ENCODE measurements at regions not wholly inside any gene's neighbourhood (a gene's known extent, or its start where the extent isn't known, plus 50 kb on each side); places are given as distances from the start of the nearest gene placed in this dataset.
"Not testable (repeated sequence)": the region's sequence is repeated elsewhere in the genome, so short reads cannot be mapped to it uniquely, and the experiment has no call there.

DNA sequence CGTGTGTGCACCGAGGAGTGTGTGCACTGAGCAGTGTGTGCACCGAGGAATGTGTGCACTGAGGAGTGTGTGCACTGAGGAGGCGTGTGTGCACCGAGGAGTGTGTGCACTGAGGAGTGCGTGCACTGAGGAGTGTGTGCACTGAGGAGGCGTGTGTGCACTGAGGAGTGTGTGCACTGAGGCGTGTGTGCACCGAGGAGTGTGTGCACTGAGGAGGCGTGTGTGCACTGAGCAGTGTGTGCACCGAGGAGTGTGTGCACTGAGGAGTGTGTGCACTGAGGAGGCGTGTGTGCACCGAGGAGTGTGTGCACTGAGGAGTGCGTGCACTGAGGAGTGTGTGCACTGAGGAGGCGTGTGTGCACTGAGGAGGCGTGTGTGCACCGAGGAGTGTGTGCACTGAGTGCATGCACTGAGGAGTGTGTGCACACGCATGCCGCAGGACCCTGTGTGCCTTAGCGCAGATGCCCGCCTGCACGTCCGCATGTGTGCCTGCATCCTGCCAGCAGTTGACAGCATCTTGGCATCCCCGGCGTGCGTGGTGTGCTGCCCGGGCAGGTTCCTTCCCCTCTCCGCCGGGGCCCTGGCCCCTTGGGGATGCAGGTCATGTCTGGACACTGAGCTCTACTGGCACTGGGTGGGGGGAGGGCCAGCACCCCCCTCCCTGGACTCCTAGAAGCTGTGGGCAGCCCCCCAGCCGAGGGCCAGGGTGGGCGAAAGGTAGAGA is 55.6 kb upstream of the NOTCH1 start:
- H3K36me3 Mint-ChIP-seq (ENCODE audit: low read depth); H3K4me1 Mint-ChIP-seq; H3K4me3 Mint-ChIP-seq; H3K9me3 Mint-ChIP-seq; ATAC-seq; DNase-seq; H3K27ac Mint-ChIP-seq: not testable (repeated sequence)
- peaks cover 16% of the 10 kb centered on the region for H3K27me3 Mint-ChIP-seq

DNA sequence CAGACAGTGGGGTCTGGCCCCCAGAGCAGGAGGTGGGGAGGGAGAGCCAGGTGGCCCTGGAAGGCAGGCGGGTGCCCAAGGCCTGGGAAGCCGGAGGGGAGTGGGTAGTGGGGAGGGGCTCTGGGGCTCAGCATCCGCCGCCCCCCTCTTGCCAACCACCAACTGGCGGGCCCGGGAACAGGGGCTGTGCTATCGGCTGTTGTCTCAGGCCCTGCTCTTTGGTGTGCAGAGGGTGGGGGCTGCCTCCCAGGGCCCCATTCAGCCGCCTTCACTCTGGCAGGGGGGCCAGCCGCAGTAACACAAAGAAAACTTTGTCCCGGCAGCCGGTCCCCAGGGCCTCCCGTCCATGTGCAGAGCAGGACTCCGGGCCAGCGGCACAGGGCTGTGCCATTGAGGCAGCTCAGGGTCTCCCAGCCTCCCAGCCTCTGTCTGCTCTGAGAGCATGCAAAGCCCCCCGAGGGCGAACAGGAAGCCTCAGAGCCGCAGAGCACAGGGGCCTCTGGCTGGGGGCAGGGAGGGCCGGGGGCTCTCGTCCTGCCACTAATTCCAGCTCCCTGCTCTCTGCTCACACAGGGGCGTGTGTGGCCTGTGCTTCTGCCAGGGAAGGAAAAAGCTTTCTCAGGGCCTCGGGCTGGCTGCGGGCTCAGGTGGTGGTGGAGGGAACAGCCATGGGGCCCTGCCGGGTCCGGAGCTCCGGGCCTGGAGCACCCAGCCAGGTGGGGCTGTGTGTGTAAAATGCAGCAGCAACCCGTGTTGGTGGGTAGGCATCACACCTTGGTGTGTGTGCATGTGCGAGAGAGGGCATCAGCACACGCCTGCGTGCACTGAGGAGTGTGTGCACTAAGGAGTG is 54.2 kb upstream of the NOTCH1 start:
- no peak for ATAC-seq
- no peak overlapping the region for H3K27ac Mint-ChIP-seq
- no peak overlapping the region for H3K4me3 Mint-ChIP-seq
- no peaks in the 10 kb centered on the region for H3K9me3 Mint-ChIP-seq
- no peaks in the 10 kb centered on the region for H3K36me3 Mint-ChIP-seq (ENCODE audit: low read depth)
- no peaks in the 10 kb centered on the region for H3K4me1 Mint-ChIP-seq
- DNase-seq = no peak
- peaks cover 11% of the 10 kb centered on the region for H3K27me3 Mint-ChIP-seq

DNA sequence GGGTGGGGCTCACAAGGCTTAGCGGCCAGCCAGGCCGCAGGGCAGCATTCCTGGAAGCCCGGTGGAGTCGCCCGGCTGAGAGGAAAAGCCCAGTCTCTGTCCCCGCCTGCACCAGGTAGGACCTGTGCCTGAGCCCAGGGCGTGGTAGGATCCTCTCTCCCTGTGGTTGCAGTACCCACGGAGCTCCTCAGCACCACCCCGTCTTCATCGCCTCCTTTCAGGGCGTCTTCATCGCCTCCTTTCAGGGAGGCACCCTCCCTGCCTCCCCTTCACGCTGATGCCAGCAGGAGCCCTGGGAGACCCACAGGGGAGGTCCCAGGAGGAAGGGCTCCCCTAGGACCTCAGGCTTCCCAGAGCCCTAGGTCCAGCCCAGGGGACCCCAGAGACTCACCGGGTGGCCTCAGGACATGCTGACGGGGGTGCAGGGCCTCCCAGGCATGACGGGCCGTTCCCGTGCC is 53.3 kb upstream of the NOTCH1 start:
- Mint-ChIP-seq H3K36me3 (ENCODE audit: low read depth) (no peaks in the 10 kb centered on the region), H3K27me3 (peaks cover 11% of the 10 kb centered on the region), H3K9me3 (no peaks in the 10 kb centered on the region), H3K27ac (no peak overlapping the region), H3K4me3 (no peak overlapping the region), H3K4me1 (no peaks in the 10 kb centered on the region)
- ATAC-seq = no peak
- no peak for DNase-seq

DNA sequence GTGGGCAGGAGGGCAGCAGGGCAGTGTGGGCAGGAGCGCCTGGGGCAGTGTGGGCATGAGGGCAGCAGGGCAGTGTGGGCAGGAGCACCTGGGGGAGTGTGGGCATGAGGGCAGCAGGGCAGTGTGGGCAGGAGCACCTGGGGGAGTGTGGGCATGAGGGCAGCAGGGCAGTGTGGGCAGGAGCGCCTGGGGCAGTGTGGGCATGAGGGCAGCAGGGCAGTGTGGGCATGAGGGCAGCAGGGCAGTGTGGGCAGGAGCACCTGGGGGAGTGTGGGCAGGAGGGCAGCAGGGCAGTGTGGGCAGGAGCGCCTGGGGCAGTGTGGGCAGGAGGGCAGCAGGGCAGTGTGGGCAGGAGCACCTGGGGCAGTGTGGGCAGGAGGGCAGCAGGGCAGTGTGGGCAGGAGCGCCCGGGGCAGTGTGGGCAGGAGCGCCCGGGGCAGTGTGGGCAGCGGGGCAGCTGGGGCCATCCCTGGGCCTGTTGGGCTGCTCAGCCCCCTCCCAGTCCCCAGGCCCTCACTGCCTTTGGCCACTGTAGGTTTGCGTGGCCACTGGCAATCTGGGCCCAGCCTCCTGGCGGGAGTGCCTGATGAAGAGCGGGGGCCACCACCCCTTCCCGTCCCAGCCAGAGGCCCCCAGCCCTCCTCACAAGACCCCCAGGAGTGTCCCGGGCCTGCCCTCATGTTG is 52.7 kb upstream of the NOTCH1 start:
- not testable (repeated sequence) for ATAC-seq; H3K27me3 Mint-ChIP-seq; H3K4me3 Mint-ChIP-seq; H3K36me3 Mint-ChIP-seq (ENCODE audit: low read depth); H3K27ac Mint-ChIP-seq; DNase-seq; H3K4me1 Mint-ChIP-seq; H3K9me3 Mint-ChIP-seq

DNA sequence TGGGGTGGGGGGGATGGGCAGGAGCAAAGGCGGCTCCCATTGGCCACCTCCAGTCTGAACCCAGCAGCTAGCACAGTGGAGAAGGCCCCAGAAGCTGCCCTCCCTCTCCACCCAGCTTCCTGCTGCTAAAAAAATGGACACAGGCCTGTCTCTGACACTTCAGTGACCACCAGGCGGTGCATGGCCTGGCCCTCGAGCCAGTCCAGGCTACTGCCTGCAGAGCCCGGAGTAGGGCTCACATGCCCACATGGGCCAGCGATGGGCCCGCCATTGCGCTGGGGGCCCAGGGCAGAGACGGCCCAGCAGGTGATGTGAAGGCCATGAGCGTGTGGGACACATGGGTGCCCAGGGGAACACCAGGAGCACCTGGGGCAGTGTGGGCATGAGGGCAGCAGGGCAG is 52.1 kb upstream of the NOTCH1 start:
- H3K27me3 Mint-ChIP-seq = peaks cover 7% of the 10 kb centered on the region
- H3K4me3 Mint-ChIP-seq = no peak overlapping the region
- H3K27ac Mint-ChIP-seq = no peak overlapping the region
- H3K9me3 Mint-ChIP-seq = no peaks in the 10 kb centered on the region
- DNase-seq = no peak
- no peaks in the 10 kb centered on the region for H3K4me1 Mint-ChIP-seq
- no peak for ATAC-seq
- H3K36me3 Mint-ChIP-seq (ENCODE audit: low read depth) = no peaks in the 10 kb centered on the region

DNA sequence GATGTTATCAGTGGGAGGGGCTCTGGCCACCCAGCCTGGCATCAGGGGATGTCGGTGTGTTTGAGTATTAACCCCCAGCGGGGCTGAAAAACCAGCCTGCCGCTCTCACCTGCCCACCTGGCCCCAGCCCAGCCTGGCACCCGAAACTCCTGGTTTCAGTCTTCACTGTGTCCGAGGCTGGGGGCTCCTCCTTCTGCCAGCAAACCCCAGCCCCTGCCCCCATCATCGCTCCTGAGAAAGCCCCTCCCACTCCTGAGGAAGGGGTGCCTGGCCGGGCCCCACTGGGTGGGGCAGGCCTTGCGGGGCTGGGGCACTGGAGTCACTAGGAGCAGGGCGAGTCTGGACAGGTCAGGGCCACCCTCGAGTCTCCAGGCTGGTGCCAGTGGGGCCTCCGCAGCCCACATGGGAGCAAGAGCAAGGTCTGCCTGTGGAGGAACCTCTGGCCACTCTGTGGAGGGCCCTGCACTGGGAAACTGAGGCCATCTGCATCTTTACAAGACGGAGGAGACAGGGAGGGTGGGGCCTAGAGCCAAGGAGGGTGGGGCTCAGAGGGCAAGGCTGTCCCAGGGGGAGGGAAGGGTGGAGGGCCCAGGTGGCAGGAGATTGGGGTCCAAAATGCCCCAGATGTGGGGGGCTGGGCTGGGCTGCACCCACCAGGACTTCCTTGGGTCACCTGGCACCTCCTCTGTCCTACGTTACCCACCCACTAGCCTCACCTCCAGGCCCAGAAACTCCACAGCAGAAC is 51.5 kb upstream of the NOTCH1 start:
- ATAC-seq = no peak
- peaks cover 6% of the 10 kb centered on the region for H3K27me3 Mint-ChIP-seq

DNA sequence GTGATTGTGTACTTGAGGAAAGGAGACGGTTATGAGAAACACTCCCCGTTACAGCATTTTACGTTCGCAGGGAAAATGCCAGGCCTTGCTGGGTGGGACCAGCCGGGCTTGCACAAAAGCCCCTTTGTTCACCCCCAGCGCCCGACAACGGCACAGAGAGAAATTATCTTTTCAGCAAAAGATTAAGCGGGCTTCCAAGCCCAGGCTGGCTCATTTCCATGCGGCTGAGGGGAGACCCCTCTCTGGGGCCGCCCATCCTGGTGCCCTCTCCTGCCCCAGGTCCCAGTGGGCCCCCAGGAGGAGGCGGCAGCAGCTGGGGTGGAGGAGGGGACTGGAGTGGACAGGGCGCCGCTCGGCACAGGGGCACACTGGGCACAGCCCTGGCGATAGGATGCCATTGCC is 50.8 kb upstream of the NOTCH1 start:
- Mint-ChIP-seq H3K27ac (no peak overlapping the region), H3K9me3 (no peaks in the 10 kb centered on the region), H3K36me3 (ENCODE audit: low read depth) (no peaks in the 10 kb centered on the region), H3K4me1 (no peaks in the 10 kb centered on the region), H3K4me3 (no peak overlapping the region), H3K27me3 (peaks cover 5% of the 10 kb centered on the region)
- no peak for DNase-seq
- ATAC-seq = no peak

More for the DNA sequence above, 51.5 kb upstream of the NOTCH1 start:
- Mint-ChIP-seq H3K9me3 (no peaks in the 10 kb centered on the region), H3K36me3 (ENCODE audit: low read depth) (no peaks in the 10 kb centered on the region), H3K4me1 (no peaks in the 10 kb centered on the region), H3K4me3 (no peak overlapping the region), H3K27ac (no peak overlapping the region)
- DNase-seq = no peak

DNA sequence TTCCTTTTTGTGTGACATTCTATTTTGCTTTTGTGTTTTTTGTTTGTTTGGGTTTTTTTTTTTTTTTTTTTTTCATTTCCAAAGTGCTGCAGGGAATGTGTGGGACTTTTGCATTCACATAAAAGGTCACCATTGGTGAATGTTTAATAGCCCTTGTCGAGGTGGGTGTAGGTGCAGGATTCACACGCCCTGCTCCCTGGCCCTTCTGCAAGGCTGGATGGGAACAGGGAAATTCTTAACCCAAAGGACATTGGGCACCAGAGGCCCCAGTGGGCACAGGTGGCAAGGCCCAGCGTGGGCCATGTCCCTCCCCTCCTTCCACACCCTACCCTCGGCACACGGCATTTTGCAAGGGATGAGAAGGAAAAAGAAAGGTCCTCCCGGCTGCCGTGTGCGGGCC is 50.4 kb upstream of the NOTCH1 start:
- H3K9me3 Mint-ChIP-seq = no peaks in the 10 kb centered on the region
- H3K4me1 Mint-ChIP-seq = no peaks in the 10 kb centered on the region
- H3K27me3 Mint-ChIP-seq = peaks cover 5% of the 10 kb centered on the region
- H3K27ac Mint-ChIP-seq = no peak overlapping the region
- ATAC-seq = no peak
- H3K4me3 Mint-ChIP-seq = no peak overlapping the region
- no peak for DNase-seq
- H3K36me3 Mint-ChIP-seq (ENCODE audit: low read depth) = no peaks in the 10 kb centered on the region

DNA sequence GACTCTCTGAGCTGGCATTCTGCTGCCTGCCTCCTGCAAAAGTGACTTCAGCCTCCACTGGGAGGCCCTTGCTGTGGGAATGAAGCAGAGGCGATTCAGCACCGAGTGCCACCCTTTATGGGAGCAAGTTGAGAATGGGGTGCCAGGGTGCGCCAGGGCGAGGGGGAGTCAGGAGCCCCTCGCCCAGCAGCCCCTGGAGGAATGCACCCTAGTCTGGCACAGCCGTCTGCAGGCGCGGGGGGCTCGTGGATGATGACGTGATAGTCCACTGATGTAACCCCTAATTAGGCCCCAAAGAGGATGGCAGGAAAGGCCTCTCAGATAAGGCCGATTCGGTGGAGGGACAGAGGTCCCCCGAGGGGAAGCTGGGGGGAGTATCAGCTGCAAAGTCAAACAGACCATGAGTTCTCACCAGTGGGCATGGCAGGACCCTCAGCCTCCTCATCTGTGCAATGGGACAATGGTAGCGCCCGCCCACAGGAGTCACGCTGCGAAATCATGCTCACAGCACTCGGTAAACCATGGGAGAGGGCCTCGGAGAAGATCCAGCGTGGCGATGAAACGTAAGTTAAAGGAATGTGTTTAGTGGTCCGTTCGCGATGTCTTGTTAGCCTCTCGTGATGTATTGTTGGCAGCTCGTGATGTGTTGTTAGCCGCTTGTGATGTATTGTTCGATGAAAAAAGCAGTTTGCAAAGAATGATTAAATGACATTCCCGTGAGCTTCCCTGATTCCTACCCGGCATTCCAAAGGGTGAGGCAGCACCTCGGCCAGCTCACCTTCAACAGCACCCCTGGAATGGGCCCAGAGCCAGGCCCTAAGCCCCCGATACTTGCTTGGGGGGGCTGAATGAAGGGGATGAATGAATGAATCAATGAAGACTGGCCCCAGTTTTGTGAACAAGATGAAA is 49.7 kb upstream of the NOTCH1 start:
- Mint-ChIP-seq H3K4me1 (peaks cover 3% of the 10 kb centered on the region), H3K9me3 (no peaks in the 10 kb centered on the region), H3K27ac (peak overlapping the region; percentile 65), H3K36me3 (ENCODE audit: low read depth) (no peaks in the 10 kb centered on the region), H3K4me3 (no peak overlapping the region), H3K27me3 (peaks cover 2% of the 10 kb centered on the region)
- DNase-seq (no peak), ATAC-seq (no peak)

All from activated naive CD8-positive, alpha-beta T cell treated with anti-CD3 and anti-CD28 coated beads, Interleukin-2, amount 50 U/mL, for 24 hours (primary cell).